GM23338 (cell line): ENCODE measurements at regions not wholly inside any gene's neighbourhood (a gene's known extent, or its start where the extent isn't known, plus 50 kb on each side); places are given as distances from the start of the nearest gene placed in this dataset.

Experiments used
- ATAC-seq: fragments of 200-7000 bp; cut with Tn5 transposase; 3 replicates; pipeline ENCODE4 v1.9.1; 2020
- DNase-seq: peaks from one replicate; pipeline ENCODE4 v3.0.0-alpha.2; 2015; ENCODE audit warnings: low spot score
- H2AFZ ChIP-seq: fragments of 200-600 bp; sonication (generic); 2 replicates; pipeline ENCODE4 v1.8.0; 2016; ENCODE audit warnings: antibody characterized with exemption, mild to moderate bottlenecking, moderate library complexity
- H3F3A ChIP-seq: fragments of 200-600 bp; sonication (generic); replicated peaks from 2 replicates; pipeline ENCODE4 v1.8.0; 2017; ENCODE audit warnings: antibody characterized with exemption, mixed run types, low read depth
- H3K27ac ChIP-seq: fragments of 200-600 bp; sonication (generic); 2 replicates; pipeline ENCODE4 v1.6.1; 2016; ENCODE audit warnings: low read depth
- H3K27me3 ChIP-seq: fragments of 200-600 bp; sonication (generic); 2 replicates; pipeline ENCODE4 v1.8.0; 2016; ENCODE audit warnings: mild to moderate bottlenecking, mixed run types, moderate library complexity; ENCODE audit not compliant: insufficient read depth
- H3K36me3 ChIP-seq: fragments of 200-600 bp; sonication (generic); 2 replicates; pipeline ENCODE4 v1.8.0; 2016; ENCODE audit warnings: mild to moderate bottlenecking; ENCODE audit not compliant: insufficient read depth
- H3K4me1 ChIP-seq: fragments of 200-600 bp; sonication (generic); 2 replicates; pipeline ENCODE4 v1.8.0; 2016; ENCODE audit warnings: mild to moderate bottlenecking, moderate library complexity; ENCODE audit not compliant: insufficient read depth
- H3K4me2 ChIP-seq: fragments of 200-600 bp; sonication (generic); 2 replicates; pipeline ENCODE4 v1.7.1; 2017; ENCODE audit warnings: mixed run types
- H3K4me3 ChIP-seq: fragments of 200-600 bp; sonication (generic); 2 replicates; pipeline ENCODE4 v1.6.1; 2016; ENCODE audit warnings: mixed run types
- H3K79me2 ChIP-seq: fragments of 200-600 bp; sonication (generic); replicated peaks from 2 replicates; pipeline ENCODE4 v1.8.0; 2017; ENCODE audit warnings: mild to moderate bottlenecking; ENCODE audit not compliant: insufficient read depth
- H3K9me2 ChIP-seq: fragments of 200-600 bp; sonication (generic); 2 replicates; pipeline ENCODE4 v1.8.0; 2017; ENCODE audit not compliant: insufficient read depth
- H4K20me1 ChIP-seq: fragments of 200-600 bp; sonication (generic); replicated peaks from 2 replicates; pipeline ENCODE4 v1.8.0; 2017; ENCODE audit warnings: mild to moderate bottlenecking; ENCODE audit not compliant: insufficient read depth
- H3K27ac Mint-ChIP-seq: 2 replicates; pipeline ENCODE4 v1.8.0; 2020; ENCODE audit warnings: inconsistent platforms, mild to moderate bottlenecking, moderate library complexity, mixed read lengths
- H3K27me3 Mint-ChIP-seq: 3 replicates; pipeline ENCODE4 v1.8.0; 2022; ENCODE audit warnings: low read depth, mild to moderate bottlenecking, moderate library complexity, mixed read lengths, inconsistent platforms; ENCODE audit not compliant: insufficient read depth, poor library complexity
- H3K36me3 Mint-ChIP-seq: 3 replicates; pipeline ENCODE4 v1.8.0; 2021; ENCODE audit warnings: low read depth, mild to moderate bottlenecking, inconsistent platforms, moderate library complexity, mixed read lengths
- H3K4me1 Mint-ChIP-seq: 3 replicates; pipeline ENCODE4 v1.8.0; 2020; ENCODE audit warnings: mild to moderate bottlenecking, inconsistent platforms, mixed read lengths
- H3K4me3 Mint-ChIP-seq: 3 replicates; pipeline ENCODE4 v1.8.0; 2021; ENCODE audit warnings: moderate library complexity, mild to moderate bottlenecking, inconsistent platforms, mixed read lengths
- H3K9me3 Mint-ChIP-seq: 3 replicates; pipeline ENCODE4 v1.8.0; 2020; ENCODE audit warnings: moderate library complexity, mild to moderate bottlenecking, inconsistent platforms, mixed read lengths
- CREB1 ChIP-seq: fragments of 250-450 bp; sonication (Bioruptor Pico); IDR thresholded peaks from 2 replicates; pipeline ENCODE4 v1.5.0; 2020; ENCODE audit warnings: low read depth, mild to moderate bottlenecking, moderate library complexity
- CTCF ChIP-seq, 2 experiments: fragments of 200-600 bp in 1 of 2; sonication (generic) in 1 of 2; conservative IDR thresholded peaks; 2 replicates each; pipeline versions ENCODE4 v1.5.1 to v1.6.1; 2016 to 2017; ENCODE audit warnings: antibody characterized with exemption in 2 of 2, low read depth in 2 of 2, mild to moderate bottlenecking in 2 of 2, moderate library complexity in 1 of 2
- EZH2 ChIP-seq: fragments of 200-600 bp; sonication (generic); IDR thresholded peaks from one replicate; pipeline ENCODE4 v1.8.0; 2017; ENCODE audit warnings: antibody characterized with exemption, mild to moderate bottlenecking, low read depth; ENCODE audit not compliant: unreplicated experiment
- EZH2phosphoT487 ChIP-seq: fragments of 200-600 bp; sonication (generic); IDR thresholded peaks from one replicate; pipeline ENCODE4 v1.8.1; 2018; ENCODE audit warnings: antibody characterized with exemption; ENCODE audit not compliant: unreplicated experiment
- JUNB ChIP-seq: IDR thresholded peaks from one replicate; pipeline ENCODE4 v1.6.1; 2016; ENCODE audit warnings: antibody characterized with exemption; ENCODE audit not compliant: unreplicated experiment
- NANOG ChIP-seq: IDR thresholded peaks from 2 replicates; pipeline ENCODE4 v1.6.1; 2016; ENCODE audit warnings: antibody characterized with exemption, borderline replicate concordance
- POLR2AphosphoS5 ChIP-seq: IDR thresholded peaks from 2 replicates; pipeline ENCODE4 v1.6.1; 2016; ENCODE audit warnings: antibody characterized with exemption, low read depth
- STAT1 ChIP-seq: IDR thresholded peaks from one replicate; pipeline ENCODE4 v1.6.1; 2016; ENCODE audit warnings: antibody characterized with exemption; ENCODE audit not compliant: unreplicated experiment
- ZNF114 ChIP-seq: fragments of 250-450 bp; sonication (Bioruptor Pico); IDR thresholded peaks from 2 replicates; pipeline ENCODE4 v1.5.0; 2020; ENCODE audit warnings: mild to moderate bottlenecking, moderate library complexity
- ZNF331 ChIP-seq: fragments of 250-450 bp; sonication (Bioruptor Pico); IDR thresholded peaks from 2 replicates; pipeline ENCODE4 v1.5.0; 2020; ENCODE audit warnings: low read depth, mild to moderate bottlenecking, moderate library complexity
- ZNF462 ChIP-seq: fragments of 250-450 bp; sonication (Bioruptor Pico); IDR thresholded peaks from 2 replicates; pipeline ENCODE4 v1.5.0; 2020; ENCODE audit warnings: mild to moderate bottlenecking, moderate library complexity
- TF ChIP-seq, protein P1 (sequence below): IDR thresholded peaks from one replicate; pipeline ENCODE4 v1.6.1; 2018; ENCODE audit warnings: antibody characterized with exemption; ENCODE audit not compliant: unreplicated experiment
- TF ChIP-seq, protein P2 (sequence below): IDR thresholded peaks from 2 replicates; pipeline ENCODE4 v1.6.1; 2016; ENCODE audit warnings: antibody characterized with exemption

DNA sequence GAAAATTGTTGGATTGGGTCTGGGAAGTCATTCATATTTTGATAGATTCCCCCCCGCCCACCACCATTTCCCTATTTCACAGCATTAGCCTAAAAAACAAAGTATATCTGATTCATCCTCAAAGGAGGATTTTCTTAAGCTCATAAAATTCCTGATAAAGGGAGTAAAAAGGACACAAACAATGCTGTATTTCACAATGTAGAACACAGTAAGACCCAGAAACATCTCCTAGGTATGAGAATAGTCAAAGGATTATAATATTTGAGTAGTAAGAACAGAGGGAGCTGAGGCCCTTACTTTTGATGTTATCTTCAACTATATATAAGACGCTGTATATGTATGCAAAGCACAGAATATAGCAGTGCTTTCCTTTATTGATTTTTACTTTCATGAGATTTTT lies 225.3 kb downstream of the TGFB2 start:
- no peaks in the 10 kb centered on the region for H3K36me3 Mint-ChIP-seq
- no peak overlapping the region for H3K4me3 ChIP-seq
- H3K27me3 ChIP-seq, result no peaks in the 10 kb centered on the region
- H3K27ac ChIP-seq, result no peak overlapping the region
- H3K4me3 Mint-ChIP-seq, result no peak overlapping the region
- no peaks in the 10 kb centered on the region for H3K36me3 ChIP-seq
- no peak overlapping the region for H3K27ac Mint-ChIP-seq
- H3F3A ChIP-seq, result no peaks in the 10 kb centered on the region
- TF ChIP-seq ZNF114, result no peak
- no peak for TF ChIP-seq NANOG
- no peak for TF ChIP-seq ZNF462
- TF ChIP-seq, protein P1, sequence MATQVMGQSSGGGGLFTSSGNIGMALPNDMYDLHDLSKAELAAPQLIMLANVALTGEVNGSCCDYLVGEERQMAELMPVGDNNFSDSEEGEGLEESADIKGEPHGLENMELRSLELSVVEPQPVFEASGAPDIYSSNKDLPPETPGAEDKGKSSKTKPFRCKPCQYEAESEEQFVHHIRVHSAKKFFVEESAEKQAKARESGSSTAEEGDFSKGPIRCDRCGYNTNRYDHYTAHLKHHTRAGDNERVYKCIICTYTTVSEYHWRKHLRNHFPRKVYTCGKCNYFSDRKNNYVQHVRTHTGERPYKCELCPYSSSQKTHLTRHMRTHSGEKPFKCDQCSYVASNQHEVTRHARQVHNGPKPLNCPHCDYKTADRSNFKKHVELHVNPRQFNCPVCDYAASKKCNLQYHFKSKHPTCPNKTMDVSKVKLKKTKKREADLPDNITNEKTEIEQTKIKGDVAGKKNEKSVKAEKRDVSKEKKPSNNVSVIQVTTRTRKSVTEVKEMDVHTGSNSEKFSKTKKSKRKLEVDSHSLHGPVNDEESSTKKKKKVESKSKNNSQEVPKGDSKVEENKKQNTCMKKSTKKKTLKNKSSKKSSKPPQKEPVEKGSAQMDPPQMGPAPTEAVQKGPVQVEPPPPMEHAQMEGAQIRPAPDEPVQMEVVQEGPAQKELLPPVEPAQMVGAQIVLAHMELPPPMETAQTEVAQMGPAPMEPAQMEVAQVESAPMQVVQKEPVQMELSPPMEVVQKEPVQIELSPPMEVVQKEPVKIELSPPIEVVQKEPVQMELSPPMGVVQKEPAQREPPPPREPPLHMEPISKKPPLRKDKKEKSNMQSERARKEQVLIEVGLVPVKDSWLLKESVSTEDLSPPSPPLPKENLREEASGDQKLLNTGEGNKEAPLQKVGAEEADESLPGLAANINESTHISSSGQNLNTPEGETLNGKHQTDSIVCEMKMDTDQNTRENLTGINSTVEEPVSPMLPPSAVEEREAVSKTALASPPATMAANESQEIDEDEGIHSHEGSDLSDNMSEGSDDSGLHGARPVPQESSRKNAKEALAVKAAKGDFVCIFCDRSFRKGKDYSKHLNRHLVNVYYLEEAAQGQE, result no peak
- no peak for TF ChIP-seq EZH2
- no peak for TF ChIP-seq EZH2phosphoT487
- no peak for TF ChIP-seq ZNF331 (CRISPR knock-in tag)
- TF ChIP-seq STAT1, result no peak
- no peak for TF ChIP-seq JUNB
- no peak for TF ChIP-seq CREB1
- TF ChIP-seq CTCF (conservative IDR thresholded peaks at IDR 0.05; ENCODE audit: low read depth in 2 of 2), result no peak
- no peak for TF ChIP-seq POLR2AphosphoS5
- TF ChIP-seq, protein P2, sequence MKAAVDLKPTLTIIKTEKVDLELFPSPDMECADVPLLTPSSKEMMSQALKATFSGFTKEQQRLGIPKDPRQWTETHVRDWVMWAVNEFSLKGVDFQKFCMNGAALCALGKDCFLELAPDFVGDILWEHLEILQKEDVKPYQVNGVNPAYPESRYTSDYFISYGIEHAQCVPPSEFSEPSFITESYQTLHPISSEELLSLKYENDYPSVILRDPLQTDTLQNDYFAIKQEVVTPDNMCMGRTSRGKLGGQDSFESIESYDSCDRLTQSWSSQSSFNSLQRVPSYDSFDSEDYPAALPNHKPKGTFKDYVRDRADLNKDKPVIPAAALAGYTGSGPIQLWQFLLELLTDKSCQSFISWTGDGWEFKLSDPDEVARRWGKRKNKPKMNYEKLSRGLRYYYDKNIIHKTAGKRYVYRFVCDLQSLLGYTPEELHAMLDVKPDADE, result no peak
- H2AFZ ChIP-seq, result no peak overlapping the region
- peaks cover 11% of the 10 kb centered on the region; the same call in 1 of the 2 replicates for H3K4me1 ChIP-seq
- no peaks in the 10 kb centered on the region for H4K20me1 ChIP-seq
- no peaks in the 10 kb centered on the region for H3K9me3 Mint-ChIP-seq
- peaks cover 5% of the 10 kb centered on the region for H3K27me3 Mint-ChIP-seq
- H3K4me2 ChIP-seq, result no peak overlapping the region
- no peaks in the 10 kb centered on the region for H3K9me2 ChIP-seq
- ATAC-seq, result no peak
- H3K79me2 ChIP-seq, result no peaks in the 10 kb centered on the region
- H3K4me1 Mint-ChIP-seq, result peaks cover 10% of the 10 kb centered on the region; the same call in 2 of the 3 replicates
- DNase-seq, result no peak
